ENCODE measurements at regions not wholly inside any gene's neighbourhood (a gene's known extent, or its start where the extent isn't known, plus 50 kb on each side); places are given as distances from the start of the nearest gene placed in this dataset.

DNA sequence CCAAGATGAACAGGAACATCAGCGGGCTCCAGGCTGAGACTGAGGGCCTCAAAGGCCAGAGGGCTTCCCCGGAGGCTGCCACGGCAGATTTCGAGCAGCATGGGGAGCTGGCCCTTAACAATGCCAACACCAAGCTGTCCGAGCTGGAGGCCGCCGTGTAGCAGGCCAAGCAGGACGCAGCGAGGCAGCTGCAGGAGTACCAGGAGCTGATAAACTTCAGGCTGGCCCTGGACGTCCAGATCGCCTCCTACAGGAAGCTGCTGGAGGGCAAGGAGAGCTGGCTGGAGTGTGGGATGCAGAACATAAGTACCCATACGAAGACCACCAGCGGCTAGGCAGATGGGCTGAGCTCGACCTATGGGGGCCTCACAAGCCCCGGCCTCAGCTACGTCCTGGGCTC lies 823.4 kb upstream of the NEGR1 start:
- no peak for DNase-seq (ENCODE audit: low spot score)
- H3K27me3 ChIP-seq (ENCODE audit: insufficient read depth, poor library complexity, severe bottlenecking), result no peaks in the 10 kb centered on the region
- H3K27ac ChIP-seq (ENCODE audit: poor library complexity, severe bottlenecking), result no peak overlapping the region
- H3K9me3 ChIP-seq (ENCODE audit: severe bottlenecking), result no peaks in the 10 kb centered on the region
- ATAC-seq (ENCODE audit: low read depth), result no peak
- no peak overlapping the region for H3K4me3 ChIP-seq (ENCODE audit: severe bottlenecking)
- no peaks in the 10 kb centered on the region for H3K36me3 ChIP-seq (ENCODE audit: low read depth)
- TF ChIP-seq, protein P1, sequence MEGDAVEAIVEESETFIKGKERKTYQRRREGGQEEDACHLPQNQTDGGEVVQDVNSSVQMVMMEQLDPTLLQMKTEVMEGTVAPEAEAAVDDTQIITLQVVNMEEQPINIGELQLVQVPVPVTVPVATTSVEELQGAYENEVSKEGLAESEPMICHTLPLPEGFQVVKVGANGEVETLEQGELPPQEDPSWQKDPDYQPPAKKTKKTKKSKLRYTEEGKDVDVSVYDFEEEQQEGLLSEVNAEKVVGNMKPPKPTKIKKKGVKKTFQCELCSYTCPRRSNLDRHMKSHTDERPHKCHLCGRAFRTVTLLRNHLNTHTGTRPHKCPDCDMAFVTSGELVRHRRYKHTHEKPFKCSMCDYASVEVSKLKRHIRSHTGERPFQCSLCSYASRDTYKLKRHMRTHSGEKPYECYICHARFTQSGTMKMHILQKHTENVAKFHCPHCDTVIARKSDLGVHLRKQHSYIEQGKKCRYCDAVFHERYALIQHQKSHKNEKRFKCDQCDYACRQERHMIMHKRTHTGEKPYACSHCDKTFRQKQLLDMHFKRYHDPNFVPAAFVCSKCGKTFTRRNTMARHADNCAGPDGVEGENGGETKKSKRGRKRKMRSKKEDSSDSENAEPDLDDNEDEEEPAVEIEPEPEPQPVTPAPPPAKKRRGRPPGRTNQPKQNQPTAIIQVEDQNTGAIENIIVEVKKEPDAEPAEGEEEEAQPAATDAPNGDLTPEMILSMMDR (IDR thresholded peaks at IDR 0.05; ENCODE audit: poor library complexity, severe bottlenecking), result no peak
- H3K4me1 ChIP-seq (ENCODE audit: insufficient read depth, poor library complexity, severe bottlenecking), result no peaks in the 10 kb centered on the region

DNA sequence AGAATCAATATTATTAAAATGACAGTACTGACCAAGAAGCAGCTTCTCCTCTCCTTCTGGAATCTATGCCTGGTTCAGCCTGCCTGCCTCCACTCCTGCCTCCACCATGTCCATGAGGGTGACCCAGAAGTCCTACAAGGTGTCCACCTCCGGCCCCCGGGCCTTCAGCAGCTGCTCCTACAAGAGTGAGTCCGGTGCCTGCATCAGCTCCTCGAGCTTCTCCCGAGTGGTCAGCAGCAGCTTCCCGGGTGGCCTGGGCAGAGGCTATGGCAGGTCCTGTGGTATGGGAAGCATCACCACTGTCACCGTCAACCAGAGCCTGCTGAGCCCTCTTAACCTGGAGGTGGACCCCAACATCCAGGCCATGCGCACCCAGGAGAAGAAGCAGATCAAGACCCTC lies 822.4 kb upstream of the NEGR1 start:
- no peak for ATAC-seq (ENCODE audit: low read depth)
- no peaks in the 10 kb centered on the region for H3K9me3 ChIP-seq (ENCODE audit: severe bottlenecking)

DNA sequence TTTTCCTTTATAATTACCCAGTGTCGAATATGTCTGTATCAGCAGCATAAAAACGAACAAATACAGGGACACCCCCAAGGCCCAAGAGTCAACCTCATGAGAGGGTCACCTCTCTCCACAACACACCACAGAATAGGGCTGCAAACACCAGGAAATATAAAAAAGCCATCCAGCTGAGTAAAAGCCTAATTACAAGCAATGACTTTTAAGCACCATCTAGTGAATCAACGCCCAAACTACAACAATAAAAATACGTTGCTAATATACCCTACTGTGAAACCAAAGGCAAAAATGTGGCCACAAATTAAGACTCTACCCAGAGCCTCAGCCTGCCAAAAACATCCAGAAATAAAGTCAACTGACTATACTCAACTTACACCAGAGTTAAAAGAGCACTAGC lies 817.9 kb upstream of the NEGR1 start:
- Histone ChIP-seq H3K9me3 (ENCODE audit: severe bottlenecking) (no peaks in the 10 kb centered on the region), H3K4me3 (ENCODE audit: severe bottlenecking) (no peak overlapping the region), H3K36me3 (ENCODE audit: low read depth) (no peaks in the 10 kb centered on the region), H3K4me1 (ENCODE audit: insufficient read depth, poor library complexity, severe bottlenecking) (no peaks in the 10 kb centered on the region), H3K27ac (ENCODE audit: poor library complexity, severe bottlenecking) (no peak overlapping the region), H3K27me3 (ENCODE audit: insufficient read depth, poor library complexity, severe bottlenecking) (no peaks in the 10 kb centered on the region)
- DNase-seq (ENCODE audit: low spot score), result no peak
- TF ChIP-seq, protein P1 (IDR thresholded peaks at IDR 0.05; ENCODE audit: poor library complexity, severe bottlenecking), result peak; percentile 42
- no peak for ATAC-seq (ENCODE audit: low read depth)

More for the DNA sequence above, 822.4 kb upstream of the NEGR1 start:
- Histone ChIP-seq H3K27ac (ENCODE audit: poor library complexity, severe bottlenecking) (no peak overlapping the region), H3K27me3 (ENCODE audit: insufficient read depth, poor library complexity, severe bottlenecking) (no peaks in the 10 kb centered on the region), H3K4me1 (ENCODE audit: insufficient read depth, poor library complexity, severe bottlenecking) (no peaks in the 10 kb centered on the region), H3K36me3 (ENCODE audit: low read depth) (no peaks in the 10 kb centered on the region), H3K4me3 (ENCODE audit: severe bottlenecking) (no peak overlapping the region)
- TF ChIP-seq, protein P1 (IDR thresholded peaks at IDR 0.05; ENCODE audit: poor library complexity, severe bottlenecking), result no peak
- DNase-seq (ENCODE audit: low spot score), result no peak

DNA sequence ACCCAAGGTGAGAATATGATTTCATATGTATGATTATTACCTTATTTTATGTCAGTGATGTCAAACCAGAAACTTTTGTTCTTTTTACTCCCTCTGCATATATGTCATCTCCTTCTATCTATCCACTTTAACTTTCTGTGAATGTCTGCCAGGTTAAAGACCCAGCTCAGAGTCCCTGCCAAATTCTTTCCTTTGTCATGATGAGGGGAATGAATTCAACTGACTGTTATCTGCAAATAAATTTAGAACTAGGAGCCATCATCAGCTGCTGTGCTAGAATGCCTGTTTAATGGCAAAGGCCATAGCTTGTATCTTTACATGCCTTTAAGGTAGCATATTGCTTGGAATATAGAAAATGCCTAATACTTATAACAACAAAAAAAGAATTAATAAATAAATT lies 815.6 kb upstream of the NEGR1 start:
- H3K9me3 ChIP-seq (ENCODE audit: severe bottlenecking), result no peaks in the 10 kb centered on the region

DNA sequence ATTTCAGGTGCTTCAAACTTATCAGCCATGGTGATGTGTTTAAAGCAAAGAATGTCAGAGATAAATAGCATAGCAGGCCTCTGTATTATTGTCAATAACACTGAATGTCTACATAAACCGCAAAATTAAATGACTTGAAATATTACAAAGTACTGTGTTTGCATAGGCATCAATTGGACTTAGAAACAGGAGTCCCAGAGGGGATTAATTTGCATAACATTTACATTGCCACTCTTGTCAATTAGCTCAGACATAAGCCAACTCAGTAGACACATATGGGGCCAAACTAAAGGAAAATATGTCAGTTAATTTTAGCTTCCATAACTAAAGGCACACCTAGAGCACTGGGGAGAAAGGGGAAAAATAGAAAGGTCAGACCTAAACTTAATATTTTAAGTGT lies 814.5 kb upstream of the NEGR1 start:
- Histone ChIP-seq H3K4me1 (ENCODE audit: insufficient read depth, poor library complexity, severe bottlenecking) (no peaks in the 10 kb centered on the region), H3K36me3 (ENCODE audit: low read depth) (no peaks in the 10 kb centered on the region), H3K27ac (ENCODE audit: poor library complexity, severe bottlenecking) (no peak overlapping the region), H3K4me3 (ENCODE audit: severe bottlenecking) (no peak overlapping the region), H3K27me3 (ENCODE audit: insufficient read depth, poor library complexity, severe bottlenecking) (no peaks in the 10 kb centered on the region), H3K9me3 (ENCODE audit: severe bottlenecking) (no peaks in the 10 kb centered on the region)
- no peak for ATAC-seq (ENCODE audit: low read depth)
- TF ChIP-seq, protein P1 (IDR thresholded peaks at IDR 0.05; ENCODE audit: poor library complexity, severe bottlenecking), result no peak
- no peak for DNase-seq (ENCODE audit: low spot score)

More for the DNA sequence above, 815.6 kb upstream of the NEGR1 start:
- Histone ChIP-seq H3K36me3 (ENCODE audit: low read depth) (no peaks in the 10 kb centered on the region), H3K27me3 (ENCODE audit: insufficient read depth, poor library complexity, severe bottlenecking) (no peaks in the 10 kb centered on the region), H3K27ac (ENCODE audit: poor library complexity, severe bottlenecking) (no peak overlapping the region), H3K4me3 (ENCODE audit: severe bottlenecking) (no peak overlapping the region), H3K4me1 (ENCODE audit: insufficient read depth, poor library complexity, severe bottlenecking) (no peaks in the 10 kb centered on the region)
- ATAC-seq (ENCODE audit: low read depth), result no peak
- TF ChIP-seq, protein P1 (IDR thresholded peaks at IDR 0.05; ENCODE audit: poor library complexity, severe bottlenecking), result no peak
- no peak for DNase-seq (ENCODE audit: low spot score)

Data from RWPE2 (cell line).